ENCODE measurements at regions not wholly inside any gene's neighbourhood (a gene's known extent, or its start where the extent isn't known, plus 50 kb on each side); places are given as distances from the start of the nearest gene placed in this dataset.

GRCh38 chr5:158153508-158153907, 294.6 kb upstream of the CLINT1 start:
- H3K27ac ChIP-seq (ENCODE audit: low read length, poor library complexity, severe bottlenecking), result no peak overlapping the region

GRCh38 chr5:158152136-158152535, 293.2 kb upstream of the CLINT1 start:
- DNase-seq, result no peak
- Histone ChIP-seq H3K27me3 (ENCODE audit: control insufficient read depth in 1 of 2, insufficient read depth in 1 of 2, low read length in 2 of 2) (no peaks in the 10 kb centered on the region), H2BK12ac (ENCODE audit: low read length in 2 of 2) (no peak overlapping the region), H2BK120ac (ENCODE audit: low read depth, low read length) (no peak overlapping the region), H2BK15ac (ENCODE audit: low read depth, poor library complexity, severe bottlenecking) (no peak overlapping the region), H3K18ac (ENCODE audit: low read depth in 1 of 2, low read length in 2 of 2) (no peak overlapping the region), H4K8ac (ENCODE audit: low read length) (no peak overlapping the region), H4K91ac (ENCODE audit: low read length) (no peak overlapping the region), H3K23ac (ENCODE audit: low read length in 2 of 2) (no peak overlapping the region), H2AK5ac (ENCODE audit: low read length, severe bottlenecking) (no peak overlapping the region), H3K9me3 (ENCODE audit: control insufficient read depth, low read length) (no peaks in the 10 kb centered on the region), H3K14ac (ENCODE audit: low read length in 2 of 2) (no peak overlapping the region), H3K4ac (ENCODE audit: low read depth in 1 of 2, low read length in 2 of 2) (no peak overlapping the region), H3K4me3 (ENCODE audit: insufficient read depth in 1 of 2, low read depth in 1 of 2, low read length in 2 of 2) (no peak overlapping the region), H3K79me1 (replicated peaks; ENCODE audit: low read length, poor library complexity, severe bottlenecking) (no peaks in the 10 kb centered on the region), H3K4me2 (ENCODE audit: low read length, poor library complexity, severe bottlenecking) (no peak overlapping the region), H3K36me3 (ENCODE audit: control insufficient read depth in 1 of 2, insufficient read depth in 2 of 2, low read depth in 1 of 2, low read length in 2 of 2) (no peaks in the 10 kb centered on the region), H3K27ac (ENCODE audit: low read length, poor library complexity, severe bottlenecking) (no peak overlapping the region), H2BK5ac (ENCODE audit: low read depth, low read length, poor library complexity, severe bottlenecking) (no peak overlapping the region), H2AFZ (ENCODE audit: low read depth, low read length) (no peak overlapping the region), H3K4me1 (ENCODE audit: control insufficient read depth, insufficient read depth, low read depth, low read length) (no peaks in the 10 kb centered on the region), H3K9ac (ENCODE audit: low read length) (no peak overlapping the region)
- WGBS, result 88% methylated on average over 3 of the region's 3 CpGs

More at GRCh38 chr5:158153508-158153907, 294.6 kb upstream of the CLINT1 start:
- Histone ChIP-seq H3K4me3 (ENCODE audit: insufficient read depth in 1 of 2, low read depth in 1 of 2, low read length in 2 of 2) (no peak overlapping the region), H4K91ac (ENCODE audit: low read length) (no peak overlapping the region), H3K4me1 (ENCODE audit: control insufficient read depth, insufficient read depth, low read depth, low read length) (no peaks in the 10 kb centered on the region), H2BK12ac (ENCODE audit: low read length in 2 of 2) (peak overlapping the region in 1 of 2 experiments; percentile 16), H3K9me3 (ENCODE audit: control insufficient read depth, low read length) (no peaks in the 10 kb centered on the region), H3K14ac (ENCODE audit: low read length in 2 of 2) (no peak overlapping the region), H3K9ac (ENCODE audit: low read length) (no peak overlapping the region), H3K23ac (ENCODE audit: low read length in 2 of 2) (no peak overlapping the region), H3K4ac (ENCODE audit: low read depth in 1 of 2, low read length in 2 of 2) (no peak overlapping the region), H2BK15ac (ENCODE audit: low read depth, poor library complexity, severe bottlenecking) (no peak overlapping the region), H3K4me2 (ENCODE audit: low read length, poor library complexity, severe bottlenecking) (no peak overlapping the region), H2BK120ac (ENCODE audit: low read depth, low read length) (no peak overlapping the region), H4K8ac (ENCODE audit: low read length) (no peak overlapping the region), H3K36me3 (ENCODE audit: control insufficient read depth in 1 of 2, insufficient read depth in 2 of 2, low read depth in 1 of 2, low read length in 2 of 2) (no peaks in the 10 kb centered on the region), H3K18ac (ENCODE audit: low read depth in 1 of 2, low read length in 2 of 2) (no peak overlapping the region), H3K79me1 (replicated peaks; ENCODE audit: low read length, poor library complexity, severe bottlenecking) (no peaks in the 10 kb centered on the region), H2AFZ (ENCODE audit: low read depth, low read length) (no peak overlapping the region), H2BK5ac (ENCODE audit: low read depth, low read length, poor library complexity, severe bottlenecking) (no peak overlapping the region), H3K27me3 (ENCODE audit: control insufficient read depth in 1 of 2, insufficient read depth in 1 of 2, low read length in 2 of 2) (no peaks in the 10 kb centered on the region), H2AK5ac (ENCODE audit: low read length, severe bottlenecking) (no peak overlapping the region)
- WGBS, result 83% methylated on average over 3 of the region's 3 CpGs
- DNase-seq, result no peak

GRCh38 chr5:158147227-158147626, 288.3 kb upstream of the CLINT1 start:
- WGBS, result no CpG with 5 or more reads among the region's 1 CpG
- no peak overlapping the region for H3K4ac ChIP-seq (ENCODE audit: low read depth in 1 of 2, low read length in 2 of 2)
- H3K4me2 ChIP-seq (ENCODE audit: low read length, poor library complexity, severe bottlenecking), result no peak overlapping the region

GRCh38 chr5:158145827-158146226, 286.9 kb upstream of the CLINT1 start:
- Histone ChIP-seq H2BK12ac (ENCODE audit: low read length in 2 of 2) (no peak overlapping the region), H3K4me2 (ENCODE audit: low read length, poor library complexity, severe bottlenecking) (no peak overlapping the region), H3K14ac (ENCODE audit: low read length in 2 of 2) (no peak overlapping the region), H3K9me3 (ENCODE audit: control insufficient read depth, low read length) (no peaks in the 10 kb centered on the region), H3K4ac (ENCODE audit: low read depth in 1 of 2, low read length in 2 of 2) (no peak overlapping the region), H2BK120ac (ENCODE audit: low read depth, low read length) (no peak overlapping the region), H2BK5ac (ENCODE audit: low read depth, low read length, poor library complexity, severe bottlenecking) (no peak overlapping the region), H3K27ac (ENCODE audit: low read length, poor library complexity, severe bottlenecking) (no peak overlapping the region), H4K91ac (ENCODE audit: low read length) (no peak overlapping the region), H3K9ac (ENCODE audit: low read length) (no peak overlapping the region), H3K27me3 (ENCODE audit: control insufficient read depth in 1 of 2, insufficient read depth in 1 of 2, low read length in 2 of 2) (no peaks in the 10 kb centered on the region), H2AFZ (ENCODE audit: low read depth, low read length) (no peak overlapping the region), H4K8ac (ENCODE audit: low read length) (no peak overlapping the region), H3K4me3 (ENCODE audit: insufficient read depth in 1 of 2, low read depth in 1 of 2, low read length in 2 of 2) (no peak overlapping the region), H3K4me1 (ENCODE audit: control insufficient read depth, insufficient read depth, low read depth, low read length) (no peaks in the 10 kb centered on the region), H2AK5ac (ENCODE audit: low read length, severe bottlenecking) (no peak overlapping the region), H2BK15ac (ENCODE audit: low read depth, poor library complexity, severe bottlenecking) (no peak overlapping the region), H3K36me3 (ENCODE audit: control insufficient read depth in 1 of 2, insufficient read depth in 2 of 2, low read depth in 1 of 2, low read length in 2 of 2) (no peaks in the 10 kb centered on the region), H3K23ac (ENCODE audit: low read length in 2 of 2) (no peak overlapping the region), H3K18ac (ENCODE audit: low read depth in 1 of 2, low read length in 2 of 2) (no peak overlapping the region), H3K79me1 (replicated peaks; ENCODE audit: low read length, poor library complexity, severe bottlenecking) (no peaks in the 10 kb centered on the region)
- 88% methylated on average over 4 of the region's 4 CpGs for WGBS
- no peak for DNase-seq

More at GRCh38 chr5:158147227-158147626, 288.3 kb upstream of the CLINT1 start:
- Histone ChIP-seq H4K8ac (ENCODE audit: low read length) (no peak overlapping the region), H2AK5ac (ENCODE audit: low read length, severe bottlenecking) (no peak overlapping the region), H2BK15ac (ENCODE audit: low read depth, poor library complexity, severe bottlenecking) (no peak overlapping the region), H3K27me3 (ENCODE audit: control insufficient read depth in 1 of 2, insufficient read depth in 1 of 2, low read length in 2 of 2) (no peaks in the 10 kb centered on the region), H3K79me1 (replicated peaks; ENCODE audit: low read length, poor library complexity, severe bottlenecking) (no peaks in the 10 kb centered on the region), H3K4me1 (ENCODE audit: control insufficient read depth, insufficient read depth, low read depth, low read length) (no peaks in the 10 kb centered on the region), H3K18ac (ENCODE audit: low read depth in 1 of 2, low read length in 2 of 2) (no peak overlapping the region), H2BK120ac (ENCODE audit: low read depth, low read length) (no peak overlapping the region), H3K27ac (ENCODE audit: low read length, poor library complexity, severe bottlenecking) (no peak overlapping the region), H3K9me3 (ENCODE audit: control insufficient read depth, low read length) (no peaks in the 10 kb centered on the region), H2BK12ac (ENCODE audit: low read length in 2 of 2) (no peak overlapping the region), H3K4me3 (ENCODE audit: insufficient read depth in 1 of 2, low read depth in 1 of 2, low read length in 2 of 2) (no peak overlapping the region), H2AFZ (ENCODE audit: low read depth, low read length) (no peak overlapping the region), H3K36me3 (ENCODE audit: control insufficient read depth in 1 of 2, insufficient read depth in 2 of 2, low read depth in 1 of 2, low read length in 2 of 2) (no peaks in the 10 kb centered on the region), H3K14ac (ENCODE audit: low read length in 2 of 2) (no peak overlapping the region), H4K91ac (ENCODE audit: low read length) (no peak overlapping the region), H3K9ac (ENCODE audit: low read length) (no peak overlapping the region), H3K23ac (ENCODE audit: low read length in 2 of 2) (no peak overlapping the region), H2BK5ac (ENCODE audit: low read depth, low read length, poor library complexity, severe bottlenecking) (no peak overlapping the region)
- DNase-seq, result no peak

All from mesenchymal stem cell (in vitro differentiated cells and primary cell).